ENCODE measurements at regions not wholly inside any gene's neighbourhood (a gene's known extent, or its start where the extent isn't known, plus 50 kb on each side); places are given as distances from the start of the nearest gene placed in this dataset.
"Not testable (repeated sequence)": the region's sequence is repeated elsewhere in the genome, so short reads cannot be mapped to it uniquely, and the experiment has no call there.

GRCh38 chr1:55781003-55781402 lies 565.8 kb upstream of the USP24 start:
- no peak overlapping the region for H3K4me3 ChIP-seq (ENCODE audit: low read length)
- TF ChIP-seq ZNF274 (IDR thresholded peaks at IDR 0.05; ENCODE audit: low read depth, low read length) = no peak

- no peak for TF ChIP-seq ZNF274 (IDR thresholded peaks at IDR 0.05; ENCODE audit: low read depth, low read length)
Observed at GRCh38 chr1:55777545-55777944, 562.4 kb upstream of the USP24 start.

GRCh38 chr1:55775007-55775406 lies 559.8 kb upstream of the USP24 start:
- H3K4me3 ChIP-seq (ENCODE audit: low read length) = no peak overlapping the region
- no peak for TF ChIP-seq ZNF274 (IDR thresholded peaks at IDR 0.05; ENCODE audit: low read depth, low read length)

More at GRCh38 chr1:55777545-55777944, 562.4 kb upstream of the USP24 start:
- no peak overlapping the region for H3K4me3 ChIP-seq (ENCODE audit: low read length)

- TF ChIP-seq ZNF274 (IDR thresholded peaks at IDR 0.05; ENCODE audit: low read depth, low read length) = no peak
- no peak overlapping the region for H3K4me3 ChIP-seq (ENCODE audit: low read length)
Observed at GRCh38 chr1:55774446-55774845, 559.3 kb upstream of the USP24 start.

GRCh38 chr1:55773211-55773940 lies 558.2 kb upstream of the USP24 start:
- no peak for TF ChIP-seq ZNF274 (IDR thresholded peaks at IDR 0.05; ENCODE audit: low read depth, low read length)
- H3K4me3 ChIP-seq (ENCODE audit: low read length) = no peak overlapping the region

- no peak overlapping the region for H3K4me3 ChIP-seq (ENCODE audit: low read length)
- no peak for TF ChIP-seq ZNF274 (IDR thresholded peaks at IDR 0.05; ENCODE audit: low read depth, low read length)
Observed at GRCh38 chr1:55768327-55768952, 553.3 kb upstream of the USP24 start.

GRCh38 chr1:55767171-55767570 lies 552.0 kb upstream of the USP24 start:
- no peak overlapping the region for H3K4me3 ChIP-seq (ENCODE audit: low read length)
- no peak for TF ChIP-seq ZNF274 (IDR thresholded peaks at IDR 0.05; ENCODE audit: low read depth, low read length)

GRCh38 chr1:55765505-55765904 lies 550.3 kb upstream of the USP24 start:
- not testable (repeated sequence) for H3K4me3 ChIP-seq (ENCODE audit: low read length)

- no peak for TF ChIP-seq ZNF274 (IDR thresholded peaks at IDR 0.05; ENCODE audit: low read depth, low read length)
- H3K4me3 ChIP-seq (ENCODE audit: low read length) = no peak overlapping the region
Observed at GRCh38 chr1:55751776-55752175, 536.6 kb upstream of the USP24 start.

- no peak for TF ChIP-seq ZNF274 (IDR thresholded peaks at IDR 0.05; ENCODE audit: low read depth, low read length)
- H3K4me3 ChIP-seq (ENCODE audit: low read length) = no peak overlapping the region
Observed at GRCh38 chr1:55750628-55750995, 535.4 kb upstream of the USP24 start.

GRCh38 chr1:55749975-55750627 lies 534.9 kb upstream of the USP24 start:
- TF ChIP-seq ZNF274 (IDR thresholded peaks at IDR 0.05; ENCODE audit: low read depth, low read length) = no peak

GRCh38 chr1:55747408-55747841 lies 532.3 kb upstream of the USP24 start:
- no peak overlapping the region for H3K4me3 ChIP-seq (ENCODE audit: low read length)
- TF ChIP-seq ZNF274 (IDR thresholded peaks at IDR 0.05; ENCODE audit: low read depth, low read length) = no peak

More at GRCh38 chr1:55749975-55750627, 534.9 kb upstream of the USP24 start:
- H3K4me3 ChIP-seq (ENCODE audit: low read length) = no peak overlapping the region

GRCh38 chr1:55746710-55747109 lies 531.5 kb upstream of the USP24 start:
- no peak overlapping the region for H3K4me3 ChIP-seq (ENCODE audit: low read length)
- no peak for TF ChIP-seq ZNF274 (IDR thresholded peaks at IDR 0.05; ENCODE audit: low read depth, low read length)

GRCh38 chr1:55741516-55741915 lies 526.4 kb upstream of the USP24 start:
- TF ChIP-seq ZNF274 (IDR thresholded peaks at IDR 0.05; ENCODE audit: low read depth, low read length) = no peak

GRCh38 chr1:55735106-55735505 lies 519.9 kb upstream of the USP24 start:
- TF ChIP-seq ZNF274 (IDR thresholded peaks at IDR 0.05; ENCODE audit: low read depth, low read length) = no peak
- H3K4me3 ChIP-seq (ENCODE audit: low read length) = no peak overlapping the region

More at GRCh38 chr1:55741516-55741915, 526.4 kb upstream of the USP24 start:
- no peak overlapping the region for H3K4me3 ChIP-seq (ENCODE audit: low read length)

Measured in GM08714 (cell line).